ENCODE measurements at regions not wholly inside any gene's neighbourhood (a gene's known extent, or its start where the extent isn't known, plus 50 kb on each side); places are given as distances from the start of the nearest gene placed in this dataset.

DNA sequence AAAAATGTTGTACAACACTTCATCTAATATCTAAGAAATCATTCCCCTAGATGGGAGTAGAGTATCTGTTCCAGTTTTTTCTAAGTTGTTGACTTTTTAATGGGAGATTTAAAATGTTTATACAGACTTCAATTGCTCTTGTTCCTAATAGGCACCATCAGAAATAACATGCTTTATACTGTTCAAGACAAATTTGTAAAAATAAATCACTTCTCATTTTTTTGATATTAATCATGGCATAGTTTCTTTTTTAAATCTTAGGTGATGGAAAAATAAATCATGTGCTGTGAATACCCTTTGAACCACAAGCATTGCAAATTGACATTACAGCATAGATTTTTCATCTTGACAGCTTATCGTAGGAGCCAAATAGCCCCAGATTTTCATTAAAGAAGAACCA, 473.5 kb upstream of the MGAT4C start:
- no peak for TF ChIP-seq EZH2 (IDR thresholded peaks at IDR 0.05; ENCODE audit: borderline replicate concordance, insufficient read depth, low read length, poor library complexity, severe bottlenecking)
- no peak for TF ChIP-seq SMC3 (conservative IDR thresholded peaks at IDR 0.05; ENCODE audit: poor library complexity)
- no peak for TF ChIP-seq POLR2AphosphoS5 (IDR thresholded peaks at IDR 0.05)
- TF ChIP-seq, protein P1, sequence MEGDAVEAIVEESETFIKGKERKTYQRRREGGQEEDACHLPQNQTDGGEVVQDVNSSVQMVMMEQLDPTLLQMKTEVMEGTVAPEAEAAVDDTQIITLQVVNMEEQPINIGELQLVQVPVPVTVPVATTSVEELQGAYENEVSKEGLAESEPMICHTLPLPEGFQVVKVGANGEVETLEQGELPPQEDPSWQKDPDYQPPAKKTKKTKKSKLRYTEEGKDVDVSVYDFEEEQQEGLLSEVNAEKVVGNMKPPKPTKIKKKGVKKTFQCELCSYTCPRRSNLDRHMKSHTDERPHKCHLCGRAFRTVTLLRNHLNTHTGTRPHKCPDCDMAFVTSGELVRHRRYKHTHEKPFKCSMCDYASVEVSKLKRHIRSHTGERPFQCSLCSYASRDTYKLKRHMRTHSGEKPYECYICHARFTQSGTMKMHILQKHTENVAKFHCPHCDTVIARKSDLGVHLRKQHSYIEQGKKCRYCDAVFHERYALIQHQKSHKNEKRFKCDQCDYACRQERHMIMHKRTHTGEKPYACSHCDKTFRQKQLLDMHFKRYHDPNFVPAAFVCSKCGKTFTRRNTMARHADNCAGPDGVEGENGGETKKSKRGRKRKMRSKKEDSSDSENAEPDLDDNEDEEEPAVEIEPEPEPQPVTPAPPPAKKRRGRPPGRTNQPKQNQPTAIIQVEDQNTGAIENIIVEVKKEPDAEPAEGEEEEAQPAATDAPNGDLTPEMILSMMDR (IDR thresholded peaks at IDR 0.05; ENCODE audit: poor library complexity, severe bottlenecking) = no peak
- no peak for TF ChIP-seq TAF1 (IDR thresholded peaks at IDR 0.05; ENCODE audit: low read depth)
- TF ChIP-seq MXI1 (conservative IDR thresholded peaks at IDR 0.05; ENCODE audit: poor library complexity, severe bottlenecking) = no peak

Data from neural cell (in vitro differentiated cells).